22Rv1 (cell line): ENCODE measurements at regions not wholly inside any gene's neighbourhood (a gene's known extent, or its start where the extent isn't known, plus 50 kb on each side); places are given as distances from the start of the nearest gene placed in this dataset.
"Not testable (repeated sequence)": the region's sequence is repeated elsewhere in the genome, so short reads cannot be mapped to it uniquely, and the experiment has no call there.

Source experiments
- H3K27ac ChIP-seq: fragments of 450-650 bp; 2 replicates; pipeline ENCODE4 v1.5.1; 2017
- ZFX ChIP-seq: fragments of 450-650 bp; IDR thresholded peaks from 2 replicates; pipeline ENCODE4 v1.6.1; 2017; ENCODE audit warnings: antibody characterized with exemption, borderline replicate concordance
- TF ChIP-seq, protein P1 (sequence below): fragments of 450-650 bp; IDR thresholded peaks from 2 replicates; pipeline ENCODE4 v1.5.1; 2017; ENCODE audit warnings: mild to moderate bottlenecking

DNA sequence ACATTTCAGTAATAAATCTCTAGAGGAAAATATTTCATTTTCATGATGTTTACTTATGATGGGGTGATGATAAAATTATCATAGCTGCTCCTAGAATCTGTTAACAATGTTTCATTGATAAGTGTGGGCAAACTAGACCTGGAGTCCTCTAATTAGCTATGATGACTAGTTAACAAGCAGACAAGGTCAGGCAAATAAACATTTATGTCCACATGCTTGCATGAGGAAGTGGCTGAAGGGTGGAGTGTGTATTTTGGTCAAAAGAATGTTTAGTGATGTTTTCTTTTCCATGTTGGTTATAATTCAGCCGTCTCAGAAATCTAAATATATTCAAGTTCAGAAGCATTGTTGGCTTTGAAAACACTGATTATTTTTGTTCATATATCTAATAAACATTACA, 99.9 kb upstream of the FN1 start:
- no peak overlapping the region for H3K27ac ChIP-seq

DNA sequence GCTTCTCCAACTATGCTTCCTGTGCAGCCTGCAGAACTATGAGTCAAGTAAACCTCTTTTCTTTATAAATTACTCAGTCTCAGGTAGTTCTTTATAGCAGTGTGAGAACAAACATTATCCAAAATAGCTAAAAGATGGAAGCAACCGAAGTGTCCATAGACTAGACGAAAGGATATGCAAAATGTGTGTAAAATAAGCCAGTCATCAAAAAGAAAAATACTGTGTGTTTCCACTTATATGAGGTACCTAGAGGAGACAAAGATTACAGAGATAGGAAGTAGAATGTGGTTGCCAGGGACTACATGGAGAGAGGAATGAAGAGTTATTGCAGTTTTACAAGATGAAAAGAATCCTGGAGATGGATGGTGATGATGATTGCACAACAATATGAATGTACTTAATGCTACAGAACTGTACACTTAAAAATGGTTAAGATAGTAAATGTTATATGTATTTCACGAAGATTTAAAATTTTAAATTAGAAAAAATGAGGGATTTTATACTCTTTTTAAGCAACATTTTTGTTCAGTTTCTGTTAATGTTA, 99.3 kb upstream of the FN1 start:
- H3K27ac ChIP-seq = no peak overlapping the region

More for the DNA sequence above, 99.9 kb upstream of the FN1 start:
- no peak for TF ChIP-seq ZFX
- TF ChIP-seq, protein P1, sequence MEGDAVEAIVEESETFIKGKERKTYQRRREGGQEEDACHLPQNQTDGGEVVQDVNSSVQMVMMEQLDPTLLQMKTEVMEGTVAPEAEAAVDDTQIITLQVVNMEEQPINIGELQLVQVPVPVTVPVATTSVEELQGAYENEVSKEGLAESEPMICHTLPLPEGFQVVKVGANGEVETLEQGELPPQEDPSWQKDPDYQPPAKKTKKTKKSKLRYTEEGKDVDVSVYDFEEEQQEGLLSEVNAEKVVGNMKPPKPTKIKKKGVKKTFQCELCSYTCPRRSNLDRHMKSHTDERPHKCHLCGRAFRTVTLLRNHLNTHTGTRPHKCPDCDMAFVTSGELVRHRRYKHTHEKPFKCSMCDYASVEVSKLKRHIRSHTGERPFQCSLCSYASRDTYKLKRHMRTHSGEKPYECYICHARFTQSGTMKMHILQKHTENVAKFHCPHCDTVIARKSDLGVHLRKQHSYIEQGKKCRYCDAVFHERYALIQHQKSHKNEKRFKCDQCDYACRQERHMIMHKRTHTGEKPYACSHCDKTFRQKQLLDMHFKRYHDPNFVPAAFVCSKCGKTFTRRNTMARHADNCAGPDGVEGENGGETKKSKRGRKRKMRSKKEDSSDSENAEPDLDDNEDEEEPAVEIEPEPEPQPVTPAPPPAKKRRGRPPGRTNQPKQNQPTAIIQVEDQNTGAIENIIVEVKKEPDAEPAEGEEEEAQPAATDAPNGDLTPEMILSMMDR = no peak

DNA sequence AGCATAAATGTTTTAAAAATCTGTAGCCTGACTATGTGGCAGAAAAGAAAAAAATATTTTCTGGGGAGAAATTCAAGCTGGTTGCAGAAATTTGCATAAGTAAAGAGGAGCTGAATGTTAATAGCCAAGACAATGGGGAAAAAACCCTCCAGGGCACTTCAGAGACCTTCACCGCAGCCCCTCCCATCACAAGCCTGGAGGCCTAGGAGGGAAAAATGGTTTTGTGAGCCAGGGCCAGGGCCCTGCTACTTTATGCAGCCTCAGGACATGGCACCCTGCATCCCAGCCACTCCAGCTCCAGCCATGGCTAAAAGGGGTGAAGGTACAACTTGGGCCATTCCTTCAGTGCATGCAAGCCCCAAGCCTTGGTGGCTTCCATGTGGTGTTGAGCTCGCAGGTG, 97.8 kb upstream of the FN1 start:
- not testable (repeated sequence) for H3K27ac ChIP-seq

More for the DNA sequence above, 99.3 kb upstream of the FN1 start:
- TF ChIP-seq, protein P1 = no peak
- TF ChIP-seq ZFX = no peak

DNA sequence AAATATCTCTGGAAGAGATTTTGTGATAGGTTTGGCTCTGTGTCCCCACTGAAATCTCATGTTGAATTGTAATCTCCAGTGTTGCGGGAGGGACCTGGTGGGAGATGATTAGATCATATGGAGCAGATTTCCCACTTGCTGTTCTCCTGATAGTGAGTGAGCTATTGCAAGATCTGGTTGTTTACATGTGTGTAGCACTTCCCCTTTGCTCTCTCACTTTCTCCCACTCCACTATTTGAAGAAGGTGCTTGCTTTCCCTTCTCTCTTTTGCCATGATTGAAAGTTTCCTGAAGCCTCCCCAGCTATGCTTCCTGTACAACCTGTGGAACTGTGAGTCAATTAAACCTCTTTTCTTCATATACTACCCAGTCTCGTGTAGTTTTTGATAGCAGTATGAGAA, 97.0 kb upstream of the FN1 start:
- no peak overlapping the region for H3K27ac ChIP-seq
- no peak for TF ChIP-seq ZFX
- TF ChIP-seq, protein P1 = no peak

DNA sequence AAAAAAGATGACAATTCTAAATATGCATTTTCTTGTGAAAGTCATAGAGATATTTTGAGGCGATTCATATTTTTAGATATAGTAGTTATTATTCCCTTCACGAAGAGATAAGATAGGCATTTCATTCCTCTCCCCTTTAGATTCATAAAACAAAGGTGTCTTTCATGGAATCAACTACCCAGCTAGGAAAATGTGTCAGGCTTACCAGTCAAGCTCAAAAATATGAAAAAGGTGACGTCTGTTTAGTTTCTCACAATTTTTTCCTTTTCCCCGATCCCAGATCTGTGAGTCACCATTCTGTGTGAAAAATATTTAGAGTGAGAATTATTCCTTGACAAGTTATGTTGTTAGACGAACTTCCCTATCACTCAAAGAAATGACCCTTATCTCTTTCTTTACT, 95.4 kb upstream of the FN1 start:
- TF ChIP-seq ZFX = no peak
- TF ChIP-seq, protein P1 = no peak
- no peak overlapping the region for H3K27ac ChIP-seq

DNA sequence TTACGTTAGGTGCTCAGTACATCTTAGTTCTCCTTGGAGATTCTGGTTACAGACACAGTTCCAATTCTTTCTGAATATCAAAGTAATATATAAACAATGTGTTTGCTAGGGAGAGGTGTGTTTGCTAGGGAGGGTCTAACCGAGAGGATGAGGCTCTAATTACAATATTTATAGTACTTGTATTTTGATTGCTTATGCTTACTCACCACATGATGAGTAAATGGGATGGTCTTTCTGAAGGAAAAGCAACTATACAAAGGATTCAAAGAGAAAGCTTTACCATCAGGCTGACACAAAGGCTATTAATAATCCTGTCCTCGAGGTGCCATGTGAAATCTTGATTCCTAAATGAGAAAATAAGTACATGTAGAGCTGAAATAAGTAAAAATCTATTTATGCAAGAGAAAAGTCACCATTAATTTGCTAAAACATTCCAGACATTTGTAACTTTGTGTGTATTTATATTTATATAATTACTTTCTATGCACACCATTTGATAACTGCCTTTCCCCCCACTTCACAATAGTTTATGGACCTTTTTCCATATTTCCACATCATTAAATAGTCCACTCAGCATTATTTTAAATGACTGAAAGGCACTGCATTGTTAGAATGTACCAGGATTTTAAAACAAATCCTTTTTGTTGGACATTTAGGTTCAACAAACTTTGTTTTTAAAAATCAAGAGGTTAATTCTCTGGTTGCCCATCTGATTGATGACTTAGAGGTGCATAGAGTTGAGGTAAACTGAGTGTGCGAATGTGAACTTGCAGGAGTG, 94.5 kb upstream of the FN1 start:
- H3K27ac ChIP-seq = no peak overlapping the region
- no peak for TF ChIP-seq ZFX
- TF ChIP-seq, protein P1 = no peak

DNA sequence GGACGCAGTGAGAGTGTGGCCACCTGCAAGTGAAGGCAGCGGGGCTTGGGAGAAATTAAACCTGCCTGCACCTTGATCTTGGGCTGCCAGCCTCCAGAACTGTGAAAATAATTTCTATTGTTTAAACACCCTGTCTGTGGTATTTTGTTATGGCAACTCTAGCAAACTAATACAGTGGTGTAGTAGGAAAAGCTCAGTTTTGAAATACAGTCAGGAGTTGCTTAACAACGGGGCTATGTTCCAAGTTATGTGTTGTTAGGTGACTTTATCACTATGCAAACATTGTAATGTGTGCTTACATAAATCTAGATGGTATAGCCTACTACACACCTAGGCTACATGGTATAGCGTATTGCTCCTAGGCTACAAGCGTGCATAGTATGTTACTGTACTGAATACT, 93.4 kb upstream of the FN1 start:
- no peak overlapping the region for H3K27ac ChIP-seq
- TF ChIP-seq ZFX = no peak
- TF ChIP-seq, protein P1 = no peak
